HG03064 (cell line): ENCODE measurements at regions not wholly inside any gene's neighbourhood (a gene's known extent, or its start where the extent isn't known, plus 50 kb on each side); places are given as distances from the start of the nearest gene placed in this dataset.

Source experiments
- ATAC-seq: cut with Tn5 transposase; IDR thresholded peaks from one replicate; pipeline ENCODE4 v1.9.1; 2021; ENCODE audit warnings: low read depth; ENCODE audit not compliant: unreplicated experiment

DNA sequence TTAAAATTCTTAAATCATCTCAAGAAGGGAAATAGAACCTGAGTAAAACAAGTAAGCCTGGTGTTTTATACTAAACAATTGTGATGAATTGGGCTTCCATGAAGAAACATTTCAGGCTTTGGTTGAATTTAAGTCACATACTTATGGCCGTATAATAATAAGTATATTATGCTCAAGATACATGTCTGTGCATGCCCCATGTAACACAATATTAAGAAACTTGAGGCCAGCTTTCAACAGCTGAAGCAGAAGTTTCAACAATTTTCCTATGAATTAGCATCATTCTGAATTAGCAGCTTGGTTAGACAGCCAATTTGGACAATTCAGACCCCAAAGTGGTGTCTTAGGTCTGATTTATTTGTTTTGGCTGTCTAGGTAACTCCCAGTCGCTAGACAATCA lies 243.7 kb downstream of the MYLK4 start:
- ATAC-seq = no peak

DNA sequence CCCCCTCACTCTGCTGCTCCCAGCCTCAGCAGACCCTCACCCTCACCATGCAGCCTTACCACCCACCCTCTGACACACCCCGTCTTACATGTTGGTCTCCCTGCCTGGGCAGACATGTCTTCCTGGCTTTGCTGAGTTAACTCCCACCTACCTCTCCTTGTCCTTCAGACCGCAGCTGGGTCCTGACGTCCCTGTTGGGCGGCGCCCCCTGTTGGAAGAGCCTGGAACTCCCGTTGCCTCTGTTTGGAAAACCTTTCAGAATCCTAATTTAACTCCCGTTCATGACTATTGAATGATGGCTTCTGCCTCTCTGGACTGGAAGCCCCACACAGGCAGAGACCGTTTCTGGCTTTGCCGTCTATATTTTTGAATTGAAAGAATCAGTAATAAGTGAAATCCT lies 245.1 kb downstream of the MYLK4 start:
- no peak for ATAC-seq

DNA sequence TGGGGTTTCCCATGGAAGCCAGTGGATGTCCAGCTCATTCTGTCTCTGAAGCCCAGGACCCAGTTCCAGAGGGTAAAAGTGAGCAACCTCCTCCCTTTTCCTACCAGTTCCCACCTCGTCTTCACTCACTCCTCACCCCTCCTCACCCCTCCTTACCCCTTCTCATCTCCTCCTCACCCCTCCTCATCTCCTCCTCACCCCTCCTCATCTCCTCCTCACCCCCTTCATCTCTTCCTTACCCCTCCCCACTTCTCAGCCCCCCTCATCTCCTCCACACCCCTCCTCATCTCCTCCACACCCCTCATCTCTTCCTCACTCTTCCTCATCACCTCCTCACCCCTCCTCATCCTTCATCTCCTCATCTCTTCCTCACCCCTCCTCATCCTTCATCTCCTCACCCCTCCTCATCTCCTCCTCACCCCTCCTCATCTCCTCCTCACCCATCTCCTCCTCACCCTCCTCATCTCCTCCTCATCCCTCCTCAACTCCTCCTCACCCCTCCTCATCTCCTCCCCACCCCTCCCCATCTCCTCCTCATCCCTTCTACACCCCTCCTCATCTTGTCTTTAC lies 246.1 kb downstream of the MYLK4 start:
- no peak for ATAC-seq

DNA sequence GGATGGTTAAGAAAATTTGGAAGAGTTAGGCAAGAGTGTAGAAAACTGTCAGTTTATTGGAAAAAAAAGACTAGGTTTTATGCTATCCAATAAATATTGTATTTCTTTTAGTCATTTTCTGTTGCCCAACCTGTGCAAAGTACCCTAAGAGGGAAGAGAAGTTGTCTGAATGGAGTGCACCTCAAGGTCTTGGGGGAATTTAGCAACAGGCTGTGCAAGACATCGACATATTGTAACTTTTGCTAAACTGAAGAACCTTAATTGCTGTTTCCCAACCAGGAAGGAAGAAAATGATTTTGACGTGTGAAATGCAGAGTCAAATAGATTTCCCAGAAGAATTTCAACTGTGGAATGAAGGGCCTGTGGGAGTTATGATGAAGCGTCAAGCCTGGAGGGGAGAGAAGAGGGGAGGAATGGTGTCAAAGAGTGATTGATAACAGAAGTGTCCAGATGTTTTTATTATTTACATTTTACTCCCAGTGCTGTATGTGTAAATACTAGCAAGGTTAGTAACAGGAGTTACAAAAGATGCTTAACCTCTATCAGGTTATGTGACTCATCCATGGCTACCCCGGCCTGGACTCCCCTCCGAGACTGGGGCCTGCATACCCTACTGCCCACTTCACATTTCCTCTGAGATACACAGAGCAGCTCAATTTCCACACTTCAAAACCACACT lies 246.8 kb downstream of the MYLK4 start:
- ATAC-seq = no peak

DNA sequence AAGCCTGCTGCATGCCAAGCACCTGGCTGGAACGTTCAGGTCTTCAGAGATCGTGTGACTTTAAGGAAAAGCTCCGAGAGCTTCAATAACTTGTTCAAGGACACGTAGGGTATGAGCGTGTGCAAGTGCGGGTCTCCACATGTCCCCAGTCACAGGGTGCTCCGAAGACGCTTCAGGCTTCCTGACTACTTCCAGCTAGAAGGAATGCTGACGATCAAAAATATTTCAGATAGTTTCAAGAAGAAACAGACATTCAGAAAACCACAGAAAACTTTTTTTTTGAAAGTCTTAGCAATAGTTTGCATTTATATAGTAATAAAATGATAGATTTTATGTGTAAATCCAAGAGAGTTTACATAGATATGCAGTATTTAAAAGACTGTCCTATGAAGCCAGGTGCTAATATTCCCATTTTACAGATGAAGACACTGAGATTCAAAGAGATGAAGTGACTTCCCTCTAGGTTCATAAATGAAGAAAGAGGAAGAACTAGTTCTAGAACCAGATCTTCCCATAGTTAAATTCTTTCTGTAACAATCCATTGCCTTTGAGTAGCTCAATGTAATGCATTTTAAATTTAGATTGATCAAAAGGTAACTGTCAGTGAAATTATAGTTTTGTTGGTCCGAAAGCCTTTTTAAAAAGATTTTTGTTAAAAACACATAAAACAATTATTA lies 247.6 kb downstream of the MYLK4 start:
- ATAC-seq = no peak

DNA sequence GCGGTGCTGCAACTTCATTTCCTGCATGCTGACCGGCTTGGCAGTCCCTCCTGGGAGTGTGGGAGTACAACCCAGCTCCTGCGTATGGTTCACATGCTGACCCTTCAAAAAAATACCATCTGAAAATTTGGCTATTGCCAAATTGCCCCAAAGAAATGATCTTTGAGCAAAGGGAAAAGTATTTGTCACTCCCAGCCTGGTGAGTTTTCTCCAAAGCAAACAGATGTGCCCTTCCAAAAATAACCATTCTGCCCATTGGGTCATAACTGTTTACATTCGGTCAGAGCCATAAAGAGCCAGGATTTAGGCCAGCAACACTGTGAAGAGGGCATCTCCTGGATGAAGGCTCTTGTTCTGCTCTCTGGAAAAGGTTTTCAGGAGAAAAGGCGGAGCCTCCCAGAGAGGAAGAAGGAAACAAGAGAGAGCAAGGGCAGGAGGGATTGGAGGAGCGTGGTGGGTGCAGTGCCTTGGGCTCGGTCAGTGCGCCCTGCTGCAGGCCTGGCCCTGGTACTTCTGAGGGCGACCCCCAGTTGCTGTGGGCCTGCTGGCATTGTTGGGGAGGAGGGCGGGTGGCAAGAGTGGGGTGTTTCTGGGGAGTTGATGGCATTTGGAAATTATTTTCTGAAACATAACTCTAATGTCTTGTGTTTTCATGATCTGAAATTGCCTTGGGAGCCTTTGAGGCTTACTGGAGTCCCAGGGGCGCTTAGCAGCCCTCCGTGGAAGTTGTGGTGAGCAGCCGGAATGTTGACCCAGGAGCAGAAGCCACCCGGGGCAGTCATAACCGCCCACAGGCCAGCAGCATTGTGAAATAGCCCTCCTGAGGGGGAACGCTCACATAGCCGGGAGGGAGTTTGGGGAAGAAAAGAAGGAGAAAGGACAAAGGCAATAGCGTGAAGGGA lies 248.4 kb downstream of the MYLK4 start:
- ATAC-seq = no peak

DNA sequence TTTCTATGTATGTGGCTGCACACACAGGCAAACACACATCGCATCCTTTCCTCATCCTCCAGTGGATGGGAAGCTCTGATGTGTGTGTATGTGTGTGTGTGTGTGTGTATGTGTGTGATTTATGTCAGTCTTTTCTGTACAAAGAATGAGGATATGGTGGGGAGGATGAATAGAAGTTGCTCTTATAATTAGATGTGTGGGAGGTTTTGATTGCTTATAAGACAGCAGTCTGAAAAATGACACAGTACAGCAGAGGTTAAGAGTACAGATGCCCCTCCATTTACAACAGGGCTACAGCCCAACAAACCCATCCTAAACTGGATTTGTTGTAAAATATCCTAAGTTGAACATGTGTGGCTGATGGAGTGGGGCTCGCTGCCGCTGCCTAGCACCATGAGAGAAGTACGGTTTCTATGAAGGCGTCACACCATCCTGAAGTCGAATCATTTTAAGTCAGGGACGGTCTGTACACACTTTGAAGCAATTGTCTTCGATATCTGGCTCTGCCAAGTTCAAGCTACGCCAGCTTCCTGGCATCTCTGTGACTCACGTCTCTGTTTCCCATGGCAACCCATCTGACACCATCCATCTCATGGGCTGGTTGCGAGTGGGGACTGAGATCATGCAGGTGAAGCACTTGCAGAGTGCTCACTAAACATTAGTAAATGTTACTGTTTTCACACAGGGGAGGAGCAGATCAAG lies 252.6 kb downstream of the MYLK4 start:
- no peak for ATAC-seq

DNA sequence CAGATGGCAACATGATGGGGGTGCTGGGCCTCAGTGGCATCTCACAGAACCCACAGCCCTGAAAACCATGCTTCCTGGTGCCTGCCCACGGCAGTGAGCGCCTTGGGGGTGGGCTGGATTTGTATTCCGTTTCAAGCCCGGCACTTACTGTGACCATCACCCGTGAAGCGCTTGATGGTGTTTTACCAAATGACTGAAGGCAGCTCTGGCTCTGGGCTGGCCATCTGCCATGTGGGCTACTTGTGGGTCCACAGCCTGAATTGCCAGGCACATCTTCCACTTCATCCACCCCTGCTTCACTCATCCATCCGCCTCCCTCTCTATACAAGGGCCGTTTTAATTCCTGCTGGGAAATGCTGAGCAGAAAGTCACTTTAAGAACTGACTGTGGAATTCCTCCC lies 250.9 kb upstream of the GMDS start:
- ATAC-seq = no peak

DNA sequence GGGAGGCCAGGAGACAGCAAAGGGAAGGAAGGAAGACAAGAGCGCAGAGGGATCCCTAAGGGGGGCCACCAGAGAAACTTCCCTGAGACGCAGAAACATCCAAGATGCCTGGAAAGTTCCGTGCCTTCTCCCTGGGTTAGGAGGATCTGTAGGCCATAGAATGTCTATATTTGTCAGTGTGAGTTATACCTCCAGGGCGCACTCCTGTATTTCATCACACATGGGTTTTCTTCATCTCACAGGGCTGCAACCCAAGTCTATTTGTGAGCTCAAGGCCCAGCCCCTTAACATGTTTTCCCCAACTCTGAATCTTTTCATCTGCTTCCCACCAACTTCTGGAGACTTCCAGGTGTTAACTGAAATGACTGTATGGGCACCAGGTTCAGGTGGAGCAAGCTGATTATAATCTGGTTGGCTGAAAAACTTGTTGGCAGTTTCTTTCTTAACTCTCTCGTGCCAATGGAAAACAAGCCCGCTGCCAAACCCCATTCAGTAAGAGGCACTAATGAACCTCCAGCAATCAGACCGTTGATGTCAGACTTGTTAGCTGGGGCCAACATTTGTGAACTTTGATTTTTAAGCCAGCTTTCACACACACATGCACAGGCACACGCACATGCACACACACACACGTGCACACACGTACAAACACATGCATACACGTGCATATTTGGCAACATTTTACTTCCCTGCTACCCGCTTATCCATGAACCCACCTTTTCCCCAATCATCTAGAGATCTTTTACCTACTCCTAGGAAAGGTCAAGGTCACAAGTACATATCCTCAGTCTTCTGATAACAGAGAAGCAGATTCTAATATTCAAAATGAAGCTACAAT lies 247.5 kb upstream of the GMDS start:
- ATAC-seq = no peak

DNA sequence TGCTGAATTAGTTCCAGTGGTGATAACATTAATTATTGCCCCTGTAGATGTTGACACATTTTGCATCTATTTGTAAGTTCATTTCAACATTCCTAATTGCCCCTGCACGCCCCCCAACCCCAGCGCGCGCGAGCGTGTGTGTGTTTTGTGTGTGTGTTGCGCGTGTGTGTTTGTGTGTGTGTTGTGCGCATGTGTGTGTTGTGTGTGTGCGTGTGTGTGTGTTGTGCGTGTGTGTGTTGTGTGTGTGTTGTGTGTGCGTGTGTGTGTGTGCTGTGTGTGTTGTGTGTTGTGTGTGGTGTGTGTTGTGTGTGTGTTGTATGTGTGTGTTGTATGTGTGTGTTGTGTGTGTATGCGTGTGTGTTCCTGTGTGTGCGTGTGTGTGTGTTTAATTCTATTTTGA lies 245.7 kb upstream of the GMDS start:
- ATAC-seq = no peak

DNA sequence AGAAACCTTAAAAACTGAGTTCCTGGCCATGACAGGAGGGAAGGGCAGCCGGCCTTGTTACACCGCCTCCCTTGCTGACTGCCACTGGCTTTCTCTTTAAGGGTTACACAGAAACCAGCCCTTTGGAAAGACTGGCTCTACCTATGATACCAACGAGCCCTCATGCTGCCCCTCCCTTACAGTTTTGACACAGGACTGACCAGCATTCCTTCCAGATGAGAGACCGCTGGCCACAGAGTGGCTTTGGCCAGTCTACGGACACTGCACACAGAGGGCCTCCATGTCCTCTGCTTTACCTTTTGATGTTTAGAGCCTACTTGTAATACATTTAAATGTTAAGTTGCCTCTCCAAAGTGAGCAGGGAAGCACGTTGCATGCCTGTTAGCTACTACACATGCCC lies 243.2 kb upstream of the GMDS start:
- no peak for ATAC-seq

DNA sequence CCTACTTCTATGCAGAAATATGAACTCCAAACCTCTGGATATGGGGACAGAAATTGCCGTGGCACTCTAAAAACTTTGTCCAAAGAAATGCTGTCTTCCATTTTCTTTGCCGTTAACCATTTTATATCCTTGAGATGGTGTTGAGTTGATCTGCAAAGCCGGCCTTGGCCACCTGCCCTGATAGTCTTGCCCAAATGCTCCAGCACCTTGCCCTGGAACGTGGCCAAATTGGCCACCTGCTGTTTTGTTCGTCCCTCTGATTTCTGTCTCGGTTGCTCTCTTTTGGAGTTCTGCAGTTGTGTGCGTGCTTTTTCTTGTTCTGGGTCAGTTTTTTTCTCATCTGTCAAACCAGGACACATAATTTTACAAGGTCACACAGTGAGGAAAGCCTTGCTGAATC lies 239.7 kb upstream of the GMDS start:
- ATAC-seq = no peak

DNA sequence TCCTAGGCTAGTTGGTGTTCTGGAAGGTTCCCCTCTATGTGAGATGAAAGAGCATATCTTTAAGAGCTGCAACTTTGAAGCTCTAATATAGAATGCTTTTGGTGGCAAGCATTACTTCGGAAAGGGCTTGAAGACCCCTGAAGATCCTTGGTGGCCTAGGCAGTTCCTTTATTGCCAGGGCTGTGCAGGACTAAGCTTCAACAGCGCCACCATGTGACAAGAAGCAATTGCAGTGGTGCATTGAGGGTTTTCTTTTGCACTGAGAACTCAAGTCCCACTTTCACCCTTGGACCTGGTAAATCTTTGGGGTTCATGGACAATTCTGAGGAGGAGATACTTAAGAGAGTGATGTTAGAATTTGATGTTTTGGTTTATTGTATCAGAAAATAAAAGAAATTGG lies 237.4 kb upstream of the GMDS start:
- ATAC-seq = no peak

DNA sequence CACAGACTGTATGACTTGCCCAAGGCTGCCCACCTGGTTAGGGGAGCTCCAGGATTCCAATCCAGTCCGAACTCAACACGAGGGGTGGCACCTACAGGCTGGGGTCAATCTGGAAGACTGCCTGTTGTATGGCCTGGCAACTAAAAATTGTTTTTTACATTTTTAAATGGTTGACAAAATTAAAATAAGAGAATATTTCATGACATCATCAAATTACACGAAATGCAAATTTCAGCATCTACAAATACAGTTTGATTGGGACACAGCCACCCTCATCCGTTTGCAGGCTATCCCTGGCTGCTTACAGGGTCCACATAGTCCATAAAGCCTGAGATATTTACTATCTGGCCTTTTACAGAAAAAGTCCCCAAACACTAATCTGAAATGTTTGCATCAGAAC lies 235.9 kb upstream of the GMDS start:
- no peak for ATAC-seq

DNA sequence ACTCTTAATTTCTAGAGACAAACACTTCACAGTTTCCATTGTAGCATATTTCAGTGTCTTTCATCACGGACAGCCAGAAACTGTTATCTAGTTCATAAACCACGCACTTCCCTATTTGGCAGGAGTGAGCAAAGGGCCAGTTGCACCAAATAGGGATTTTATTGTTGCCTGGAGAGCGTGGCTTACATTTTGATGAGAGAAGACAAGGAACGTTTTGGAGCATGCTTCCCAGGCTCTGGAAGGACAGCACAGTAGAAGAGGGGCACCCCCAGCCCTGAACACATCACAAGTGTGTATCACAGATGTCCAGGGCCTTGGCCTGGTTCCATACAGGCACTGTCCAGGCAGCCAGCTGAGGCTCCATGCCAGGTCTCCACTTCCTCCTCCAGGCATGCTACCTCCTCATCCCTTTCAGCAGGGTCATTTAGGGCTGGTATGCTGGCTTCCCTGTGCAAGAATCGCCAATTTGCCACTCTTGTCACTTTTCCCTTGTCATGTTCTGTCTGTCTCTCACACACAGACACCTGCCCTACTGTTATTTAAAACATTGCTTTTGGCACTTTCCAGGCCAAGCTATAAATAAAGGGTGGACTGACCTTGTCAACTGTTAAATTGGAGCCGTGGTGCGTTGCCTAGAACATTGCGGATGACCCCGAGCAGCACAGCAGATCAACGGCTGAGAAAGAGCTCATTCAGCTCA lies 235.0 kb upstream of the GMDS start:
- no peak for ATAC-seq

DNA sequence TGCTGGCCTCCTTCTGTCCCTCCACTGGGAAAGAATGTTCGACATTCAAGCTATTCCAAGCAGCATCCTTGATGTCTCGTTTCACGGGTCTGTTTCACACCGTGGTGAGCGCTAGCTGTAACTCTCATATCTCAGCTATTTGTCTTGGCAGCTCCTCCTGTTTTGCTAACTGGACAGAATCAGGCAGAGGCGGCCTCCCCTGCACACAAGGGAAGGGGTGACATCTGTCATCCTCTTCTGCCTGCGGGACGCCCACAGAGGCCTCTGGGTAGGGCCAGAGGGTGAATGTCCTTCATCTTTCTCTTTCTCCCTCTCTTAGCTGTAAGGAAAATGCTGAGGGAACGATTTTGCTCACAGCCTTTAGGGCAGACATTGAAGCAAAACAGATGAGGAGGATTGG lies 232.8 kb upstream of the GMDS start:
- no peak for ATAC-seq

DNA sequence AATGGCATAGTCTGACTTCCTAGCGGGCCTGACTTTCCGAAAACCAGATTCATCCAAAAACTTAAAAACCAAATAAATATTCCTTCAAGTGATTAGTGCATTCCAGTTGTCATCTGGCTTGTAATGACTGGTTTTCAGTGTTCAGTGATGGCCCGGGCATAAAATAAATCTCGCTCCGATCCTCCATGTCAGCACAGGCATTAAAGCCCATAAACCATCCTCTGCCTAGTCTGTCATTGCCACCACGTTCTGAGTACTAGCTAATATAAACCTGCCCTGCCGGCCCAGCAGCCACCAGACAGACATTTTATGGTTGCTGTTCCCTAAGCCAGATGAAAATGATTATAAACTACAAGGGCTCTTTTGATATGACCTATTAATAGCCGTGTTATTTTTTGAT lies 232.3 kb upstream of the GMDS start:
- ATAC-seq = no peak

DNA sequence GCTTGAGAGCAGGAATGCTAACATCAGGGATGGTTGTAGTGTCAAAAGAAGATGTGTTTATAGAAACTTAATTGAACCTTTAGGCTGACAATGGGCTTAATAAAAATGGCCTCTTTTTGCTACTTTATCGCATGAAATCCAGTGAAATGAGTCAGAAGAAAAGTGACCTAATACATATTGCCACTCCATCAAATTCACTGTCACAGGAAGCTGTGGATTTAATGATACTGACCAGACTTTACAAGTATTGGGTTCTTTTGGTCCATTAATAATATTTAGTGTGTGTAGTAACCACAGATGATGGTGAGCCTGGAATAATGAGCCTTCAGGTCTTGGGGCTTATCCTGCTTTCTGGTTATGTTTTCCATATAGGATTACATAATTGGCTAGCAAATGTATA lies 231.8 kb upstream of the GMDS start:
- no peak for ATAC-seq

DNA sequence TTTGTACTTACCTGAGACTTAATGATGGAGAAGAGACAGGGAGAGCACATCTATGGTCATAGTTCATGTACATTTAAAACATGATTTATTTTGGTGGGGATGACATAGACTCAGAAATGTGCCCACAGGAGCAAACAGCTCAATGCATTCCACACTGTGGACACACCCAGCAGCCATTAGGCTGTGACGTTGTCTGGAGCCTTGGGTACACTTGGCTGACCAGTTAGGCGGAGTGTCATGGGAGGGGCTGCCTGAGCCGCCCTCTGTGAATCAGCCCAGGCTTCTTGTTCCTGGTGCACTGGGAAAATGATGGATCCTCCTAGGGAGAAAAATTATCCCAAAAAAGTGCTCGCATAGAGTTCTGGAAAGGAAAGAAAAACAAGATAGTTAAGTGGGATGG lies 231.0 kb upstream of the GMDS start:
- no peak for ATAC-seq
